ENCODE measurements at regions not wholly inside any gene's neighbourhood (a gene's known extent, or its start where the extent isn't known, plus 50 kb on each side); places are given as distances from the start of the nearest gene placed in this dataset.
A peak's percentile ranks its signal among the peaks of the same experiment; 100 is the strongest.
"Not testable (repeated sequence)": the region's sequence is repeated elsewhere in the genome, so short reads cannot be mapped to it uniquely, and the experiment has no call there.

DNA sequence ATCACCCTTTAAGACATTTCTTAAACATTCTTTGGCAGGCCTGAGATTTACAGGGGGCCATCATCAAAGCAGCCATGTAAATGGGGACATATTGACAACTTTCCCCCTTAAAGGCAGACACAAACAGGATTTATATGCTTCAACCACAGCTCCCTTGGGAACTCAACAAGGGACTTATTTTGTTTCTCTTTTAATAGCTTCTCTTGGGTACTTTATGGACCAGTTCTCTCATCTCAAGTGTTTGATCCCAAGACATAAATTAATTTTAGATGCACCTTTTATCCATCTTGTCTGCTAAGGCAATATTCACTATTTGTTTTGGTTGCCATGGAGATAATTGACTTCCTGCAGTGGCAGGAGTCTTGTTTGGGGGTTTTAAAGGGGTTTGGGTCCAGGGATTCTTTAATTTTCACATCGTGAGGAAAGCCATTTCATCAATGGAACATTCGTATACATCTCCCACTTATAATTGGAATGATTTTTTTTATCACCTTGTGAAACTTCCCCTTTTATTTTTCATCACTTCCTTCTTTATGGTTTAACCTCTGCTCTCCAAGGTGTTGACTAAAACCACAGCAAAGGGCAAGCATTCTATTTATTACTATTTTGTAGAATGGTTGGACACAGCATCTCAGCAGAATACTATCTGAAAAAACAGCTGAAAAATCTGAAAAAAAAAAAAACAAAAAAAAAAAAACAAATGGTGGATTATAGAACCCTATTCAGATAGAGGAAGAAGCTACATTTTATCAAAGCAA lies 726.0 kb downstream of the DIAPH3 start:
- ATAC-seq (ENCODE audit: low read depth in 2 of 2) (no peak), DNase-seq (no peak)
- peaks cover 0 to 4% (median 0%) of the 10 kb centered on the region in 3 donors for H3K4me1 Mint-ChIP-seq
- peaks cover 4 to 10% of the 10 kb centered on the region in 2 donors for H3K36me3 Mint-ChIP-seq
- no peak overlapping the region for H3K27ac Mint-ChIP-seq
- peaks cover 0 to 5% (median 5%) of the 10 kb centered on the region in 3 donors for H3K27me3 Mint-ChIP-seq
- no peak overlapping the region for H3K4me3 Mint-ChIP-seq
- H3K9me3 Mint-ChIP-seq, result peaks cover 20 to 44% (median 25%) of the 10 kb centered on the region in 7 donors

DNA sequence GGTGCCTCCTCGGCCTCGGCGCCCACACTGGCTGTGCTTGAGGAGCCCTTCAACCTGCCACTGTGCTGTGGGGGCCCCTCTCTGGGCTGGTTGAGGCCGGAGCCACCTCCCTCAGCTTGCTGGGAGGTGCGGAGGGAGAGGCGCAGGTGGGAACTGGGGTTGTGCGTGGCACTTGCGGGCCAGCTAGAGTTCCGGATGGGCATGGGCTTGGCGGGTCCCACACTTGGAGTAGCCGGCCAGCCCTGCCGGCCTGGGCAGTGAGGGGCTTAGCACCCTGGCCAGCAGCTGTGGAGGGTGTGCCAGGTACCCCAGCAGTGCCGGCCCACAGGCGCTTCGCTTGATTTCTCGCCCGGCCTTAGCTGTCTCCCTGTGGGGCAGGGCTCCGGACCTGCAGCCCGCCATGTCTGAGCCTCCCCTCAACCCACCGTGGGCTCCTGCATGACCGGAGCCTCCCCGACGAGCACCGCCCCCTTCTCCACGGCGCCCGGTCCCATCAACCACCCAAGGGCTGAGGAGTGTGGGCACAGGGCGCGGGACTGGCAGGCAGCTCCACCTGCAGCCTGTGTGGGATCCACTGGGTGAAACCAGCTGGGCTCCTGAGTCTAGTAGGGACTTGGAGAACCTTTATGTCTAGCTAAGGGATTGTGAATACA lies 723.8 kb downstream of the DIAPH3 start:
- peaks cover 0 to 8% (median 5%) of the 10 kb centered on the region in 3 donors for H3K27me3 Mint-ChIP-seq
- H3K36me3 Mint-ChIP-seq, result peaks cover 0 to 4% of the 10 kb centered on the region in 2 donors
- peaks cover 4 to 26% (median 9%) of the 10 kb centered on the region in 7 donors for H3K9me3 Mint-ChIP-seq
- DNase-seq (no peak), ATAC-seq (ENCODE audit: low read depth in 2 of 2) (no peak)
- H3K4me1 Mint-ChIP-seq, result peaks cover 0 to 4% (median 0%) of the 10 kb centered on the region in 3 donors
- no peak overlapping the region for H3K27ac Mint-ChIP-seq
- H3K4me3 Mint-ChIP-seq, result no peak overlapping the region

DNA sequence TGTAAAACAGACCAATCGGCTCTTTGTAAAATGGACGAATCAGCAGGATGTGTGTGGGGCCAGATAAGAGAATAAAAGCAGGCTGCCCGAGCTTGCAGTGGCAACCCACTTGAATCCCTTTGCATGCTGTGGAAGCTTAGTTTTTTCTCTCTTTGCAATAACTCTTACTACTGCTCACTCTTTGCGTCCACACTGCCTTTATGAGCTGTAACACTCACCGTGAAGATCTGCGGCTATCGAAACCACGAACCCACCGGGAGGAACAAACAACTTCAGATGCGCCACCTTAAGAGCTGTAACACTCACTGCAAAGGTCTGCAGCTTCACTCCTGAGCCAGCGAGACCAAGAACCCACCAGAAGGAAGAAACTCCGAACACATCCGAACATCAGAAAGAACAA lies 722.7 kb downstream of the DIAPH3 start:
- not testable (repeated sequence) for ATAC-seq (ENCODE audit: low read depth in 2 of 2); H3K27me3 Mint-ChIP-seq
- H3K4me3 Mint-ChIP-seq, result peak overlapping the region in 2 of 8 donors; percentile 33 to 38

DNA sequence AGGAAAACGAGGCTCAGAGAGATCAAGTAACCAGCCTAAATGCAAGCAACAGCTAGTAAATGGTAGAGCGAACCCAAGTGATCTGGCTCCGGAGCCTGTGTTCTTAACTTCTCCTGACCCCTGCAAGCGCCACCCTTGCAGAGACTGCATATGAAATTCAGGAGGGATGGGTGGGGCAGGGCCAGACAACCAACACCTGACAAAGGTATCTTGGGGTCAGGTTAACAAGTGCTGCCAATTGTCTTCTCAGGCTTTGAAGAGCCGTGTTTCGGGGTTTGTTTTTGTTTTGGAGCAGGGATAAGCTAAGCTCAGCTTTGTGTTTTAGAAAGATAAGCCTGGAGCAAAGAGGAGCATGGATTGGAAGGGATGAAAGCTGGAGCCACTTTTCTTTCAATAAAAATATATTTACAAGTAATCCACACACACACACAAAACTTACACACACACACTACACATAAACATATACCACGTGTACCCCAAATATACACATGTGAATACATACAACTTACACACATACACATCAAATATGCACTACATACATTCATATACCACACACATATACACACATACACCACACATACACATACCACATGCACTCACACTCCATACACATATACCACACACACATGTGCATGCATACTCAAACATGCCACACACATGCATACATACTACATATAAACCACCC lies 722.0 kb downstream of the DIAPH3 start:
- ATAC-seq (ENCODE audit: low read depth in 2 of 2) (no peak), DNase-seq (no peak)
- Mint-ChIP-seq H3K9me3 (peaks cover 0 to 18% (median 1%) of the 10 kb centered on the region in 7 donors), H3K27ac (no peak overlapping the region), H3K36me3 (no peaks in the 10 kb centered on the region), H3K27me3 (peaks cover 0 to 8% (median 5%) of the 10 kb centered on the region in 3 donors), H3K4me3 (peak overlapping the region in 1 of 8 donors; percentile 38), H3K4me1 (peaks cover 0 to 4% (median 0%) of the 10 kb centered on the region in 3 donors)

More for the DNA sequence above, 722.7 kb downstream of the DIAPH3 start:
- H3K36me3 Mint-ChIP-seq, H3K27ac Mint-ChIP-seq, H3K4me1 Mint-ChIP-seq, DNase-seq: not testable (repeated sequence)
- peaks cover 1 to 22% (median 7%) of the 10 kb centered on the region in 7 donors for H3K9me3 Mint-ChIP-seq

DNA sequence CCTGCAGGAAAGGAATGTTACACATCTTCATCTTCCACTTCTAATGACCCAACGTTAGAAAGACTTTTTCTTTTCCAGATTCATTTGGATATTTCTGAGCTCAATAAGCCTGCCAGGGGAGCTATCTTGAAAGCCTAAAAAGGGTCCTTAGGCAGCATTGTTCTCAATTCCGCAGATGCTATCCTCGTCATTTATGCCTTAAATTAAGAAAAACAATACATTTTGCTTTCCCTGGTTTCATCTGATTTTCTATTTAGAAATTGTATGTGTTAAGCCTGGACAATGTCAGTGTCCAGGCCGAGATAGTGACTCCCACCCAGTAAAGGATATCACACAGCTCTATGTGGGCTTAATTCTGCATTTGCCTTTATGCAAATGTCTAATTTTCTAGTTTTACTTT lies 721.3 kb downstream of the DIAPH3 start:
- no peak overlapping the region for H3K4me3 Mint-ChIP-seq
- ATAC-seq (ENCODE audit: low read depth in 2 of 2) (no peak), DNase-seq (no peak)
- peaks cover 0 to 8% (median 5%) of the 10 kb centered on the region in 3 donors for H3K27me3 Mint-ChIP-seq
- H3K4me1 Mint-ChIP-seq, result peaks cover 0 to 4% (median 0%) of the 10 kb centered on the region in 3 donors
- H3K36me3 Mint-ChIP-seq, result no peaks in the 10 kb centered on the region
- H3K9me3 Mint-ChIP-seq, result peaks cover 0 to 18% (median 1%) of the 10 kb centered on the region in 7 donors
- no peak overlapping the region for H3K27ac Mint-ChIP-seq

DNA sequence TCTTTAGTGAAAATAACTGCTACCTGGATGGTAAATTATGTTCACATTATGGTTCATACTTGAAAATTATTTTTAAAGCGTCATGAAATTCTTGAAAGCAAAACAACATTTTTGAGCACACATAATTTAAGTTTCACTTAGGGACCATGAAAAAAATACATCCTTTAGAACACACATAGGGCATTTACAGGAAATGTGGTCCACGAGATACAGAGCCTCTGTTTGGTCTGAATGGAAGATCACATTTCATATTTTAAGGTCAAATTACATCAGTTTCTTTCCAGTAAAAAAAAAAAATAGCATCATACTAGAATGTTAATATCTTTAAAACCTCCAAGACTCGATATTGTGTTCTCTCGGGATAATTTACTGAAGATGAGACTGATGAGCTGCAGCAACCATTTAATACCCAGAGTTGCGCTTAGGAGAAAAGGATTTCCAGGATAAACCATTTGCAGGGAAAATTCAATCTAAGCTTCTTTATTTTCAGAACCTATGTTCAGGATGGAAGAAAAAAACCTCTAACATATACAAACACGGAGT lies 720.7 kb downstream of the DIAPH3 start:
- H3K4me3 Mint-ChIP-seq, result no peak overlapping the region
- no peak for ATAC-seq (ENCODE audit: low read depth in 2 of 2)
- peaks cover 0 to 14% (median 1%) of the 10 kb centered on the region in 7 donors for H3K9me3 Mint-ChIP-seq
- H3K4me1 Mint-ChIP-seq, result peaks cover 0 to 4% (median 0%) of the 10 kb centered on the region in 3 donors
- DNase-seq, result no peak
- H3K27me3 Mint-ChIP-seq, result peaks cover 0 to 8% (median 5%) of the 10 kb centered on the region in 3 donors
- H3K27ac Mint-ChIP-seq, result no peak overlapping the region
- H3K36me3 Mint-ChIP-seq, result no peaks in the 10 kb centered on the region

DNA sequence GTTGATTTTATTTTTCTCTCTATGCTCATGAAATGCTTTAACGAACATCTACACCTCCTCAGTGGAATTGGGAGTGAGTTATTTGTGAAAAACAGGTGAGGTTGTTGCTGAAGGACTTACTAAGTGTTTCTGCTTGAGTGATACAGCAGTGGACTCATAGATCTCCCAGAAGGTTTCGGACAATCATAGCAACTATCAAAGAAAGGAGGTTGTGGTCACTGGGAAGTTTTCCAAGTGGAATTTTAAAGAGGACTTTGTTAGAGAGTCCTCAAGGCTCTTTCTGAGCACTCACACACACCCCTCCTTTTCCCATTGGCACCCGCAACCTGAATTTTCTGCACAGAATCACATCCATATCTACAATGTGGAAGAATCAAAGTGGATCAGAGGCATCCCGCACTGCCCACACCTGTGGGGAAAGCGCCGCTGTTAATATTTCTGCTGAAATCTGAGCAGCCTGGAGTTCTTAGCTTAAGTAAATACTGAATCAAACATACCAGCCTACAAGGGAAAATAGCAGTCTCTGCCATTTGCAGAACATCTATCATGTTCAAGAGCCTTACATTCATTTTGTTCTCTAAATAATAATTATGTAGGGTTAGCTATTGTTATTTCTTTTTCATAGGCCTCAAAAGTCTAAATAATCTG lies 719.4 kb downstream of the DIAPH3 start:
- peaks cover 0 to 8% (median 5%) of the 10 kb centered on the region in 3 donors for H3K27me3 Mint-ChIP-seq

DNA sequence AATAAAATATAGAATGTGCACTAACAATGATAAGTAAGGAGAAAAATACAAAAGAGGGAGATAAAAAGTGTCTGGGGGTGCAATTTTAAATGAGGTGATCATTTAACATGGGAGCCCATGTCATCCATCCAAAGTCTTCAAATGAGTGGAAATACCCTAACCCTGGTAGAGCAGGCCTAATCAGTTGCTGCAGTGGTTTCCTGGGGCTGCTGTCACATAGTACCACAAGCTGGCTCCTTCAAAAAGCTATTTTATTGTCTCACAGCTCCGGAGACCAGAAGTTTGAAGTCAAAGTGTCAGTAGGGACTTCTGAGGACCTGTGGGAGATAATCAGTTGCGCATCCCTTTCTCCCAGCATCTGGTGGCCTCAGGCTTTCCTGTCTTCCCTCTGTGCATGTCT lies 717.9 kb downstream of the DIAPH3 start:
- peaks cover 0 to 8% (median 5%) of the 10 kb centered on the region in 3 donors for H3K27me3 Mint-ChIP-seq
- H3K36me3 Mint-ChIP-seq, result no peaks in the 10 kb centered on the region
- no peak overlapping the region for H3K4me3 Mint-ChIP-seq
- H3K9me3 Mint-ChIP-seq, result peaks cover 0 to 7% (median 1%) of the 10 kb centered on the region in 7 donors
- peaks cover 0 to 4% (median 0%) of the 10 kb centered on the region in 3 donors for H3K4me1 Mint-ChIP-seq
- ATAC-seq (ENCODE audit: low read depth in 2 of 2), result no peak
- no peak for DNase-seq
- no peak overlapping the region for H3K27ac Mint-ChIP-seq

More for the DNA sequence above, 719.4 kb downstream of the DIAPH3 start:
- Mint-ChIP-seq H3K9me3 (peaks cover 0 to 7% (median 1%) of the 10 kb centered on the region in 7 donors), H3K4me1 (peaks cover 0 to 4% (median 0%) of the 10 kb centered on the region in 3 donors), H3K4me3 (no peak overlapping the region), H3K36me3 (no peaks in the 10 kb centered on the region), H3K27ac (no peak overlapping the region)
- ATAC-seq (ENCODE audit: low read depth in 2 of 2), result no peak
- no peak for DNase-seq

DNA sequence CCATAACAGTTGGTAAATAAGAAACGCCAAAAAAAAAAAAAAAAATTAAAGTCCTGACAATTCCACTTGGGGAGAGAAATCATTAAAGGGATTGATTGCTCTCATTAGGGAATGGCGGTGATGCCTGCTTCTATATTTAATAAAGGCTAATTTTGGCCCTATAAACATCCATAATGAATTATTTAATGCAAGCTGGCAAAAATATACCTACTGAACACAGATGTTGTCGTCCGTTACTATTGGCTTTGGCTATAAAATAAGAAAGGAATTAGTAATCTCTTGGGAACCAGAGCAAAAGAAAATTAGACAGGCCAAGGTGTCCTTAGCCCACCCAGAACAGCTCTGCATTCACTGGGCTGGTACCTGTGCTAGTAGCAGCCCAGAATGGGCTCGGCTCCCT lies 717.3 kb downstream of the DIAPH3 start:
- no peak for DNase-seq
- H3K9me3 Mint-ChIP-seq, result peaks cover 0 to 1% (median under 1%) of the 10 kb centered on the region in 7 donors
- ATAC-seq (ENCODE audit: low read depth in 2 of 2), result no peak
- peaks cover 0 to 8% (median under 1%) of the 10 kb centered on the region in 3 donors for H3K27me3 Mint-ChIP-seq
- no peak overlapping the region for H3K27ac Mint-ChIP-seq
- no peaks in the 10 kb centered on the region for H3K36me3 Mint-ChIP-seq
- H3K4me3 Mint-ChIP-seq, result no peak overlapping the region
- H3K4me1 Mint-ChIP-seq, result peaks cover 0 to under 1% (median 0%) of the 10 kb centered on the region in 3 donors

DNA sequence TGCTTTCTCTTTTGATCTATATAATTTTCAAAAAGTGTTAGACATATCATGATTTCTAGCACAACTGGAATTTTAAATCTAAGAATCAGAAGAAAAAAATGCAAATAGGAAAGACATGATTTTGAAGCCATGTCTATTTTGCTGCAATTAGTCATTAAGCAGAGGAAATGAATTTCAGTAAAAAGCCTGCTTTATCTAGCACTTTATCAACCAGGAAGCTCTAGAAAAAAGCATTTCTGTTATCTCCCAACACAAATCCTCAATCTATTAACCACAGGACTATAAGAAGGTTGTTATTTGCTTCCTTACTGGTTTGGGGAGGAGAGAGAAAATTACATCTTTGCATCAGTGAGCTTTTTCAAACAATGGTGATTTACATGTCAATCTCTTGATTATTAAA lies 716.7 kb downstream of the DIAPH3 start:
- no peak overlapping the region for H3K27ac Mint-ChIP-seq
- no peaks in the 10 kb centered on the region for H3K36me3 Mint-ChIP-seq
- DNase-seq (no peak), ATAC-seq (ENCODE audit: low read depth in 2 of 2) (no peak)
- no peaks in the 10 kb centered on the region for H3K9me3 Mint-ChIP-seq
- H3K4me3 Mint-ChIP-seq, result no peak overlapping the region
- no peaks in the 10 kb centered on the region for H3K4me1 Mint-ChIP-seq
- H3K27me3 Mint-ChIP-seq, result peaks cover 0 to 6% (median 0%) of the 10 kb centered on the region in 3 donors

DNA sequence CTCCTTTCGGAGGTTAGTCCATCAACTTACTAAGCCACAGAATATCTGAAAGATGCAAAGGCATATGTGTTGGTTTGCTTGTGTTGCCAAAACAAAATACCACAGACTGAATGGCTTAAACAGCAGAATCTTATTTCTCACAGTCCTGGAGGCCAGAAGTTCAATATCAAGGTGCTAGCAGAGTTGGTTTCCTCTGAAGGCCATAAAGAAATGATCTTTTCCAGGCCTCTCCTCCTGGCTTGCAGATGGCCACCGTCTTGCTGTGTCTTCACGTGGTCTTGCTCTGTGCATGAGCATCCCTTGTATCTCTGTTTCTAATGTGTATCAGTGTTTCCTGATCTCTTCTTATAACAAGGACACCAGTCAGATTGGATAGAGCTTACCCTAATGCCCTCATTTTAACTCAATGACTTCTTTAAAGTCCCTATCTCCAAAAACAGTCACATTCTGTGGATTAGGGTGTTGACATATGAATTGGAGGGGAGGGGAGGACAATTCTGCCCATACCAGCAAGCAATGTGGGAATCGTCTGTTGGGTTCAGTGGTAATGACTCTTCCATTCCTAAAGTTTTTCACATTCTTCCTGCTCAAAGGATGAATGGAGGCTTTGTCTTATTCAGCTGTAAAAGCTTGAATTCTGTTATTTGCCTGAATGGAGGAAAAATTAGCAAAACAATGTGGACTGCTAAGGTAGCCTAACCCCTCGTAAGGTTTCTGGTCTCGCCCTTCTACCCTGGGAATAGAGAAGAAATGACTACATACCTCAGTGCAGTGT lies 715.7 kb downstream of the DIAPH3 start:
- no peaks in the 10 kb centered on the region for H3K9me3 Mint-ChIP-seq
- H3K4me3 Mint-ChIP-seq, result no peak overlapping the region
- peaks cover 0 to 4% (median 0%) of the 10 kb centered on the region in 3 donors for H3K27me3 Mint-ChIP-seq
- no peaks in the 10 kb centered on the region for H3K4me1 Mint-ChIP-seq
- no peak for DNase-seq
- ATAC-seq (ENCODE audit: low read depth in 2 of 2), result no peak
- no peak overlapping the region for H3K27ac Mint-ChIP-seq
- H3K36me3 Mint-ChIP-seq, result no peaks in the 10 kb centered on the region

DNA sequence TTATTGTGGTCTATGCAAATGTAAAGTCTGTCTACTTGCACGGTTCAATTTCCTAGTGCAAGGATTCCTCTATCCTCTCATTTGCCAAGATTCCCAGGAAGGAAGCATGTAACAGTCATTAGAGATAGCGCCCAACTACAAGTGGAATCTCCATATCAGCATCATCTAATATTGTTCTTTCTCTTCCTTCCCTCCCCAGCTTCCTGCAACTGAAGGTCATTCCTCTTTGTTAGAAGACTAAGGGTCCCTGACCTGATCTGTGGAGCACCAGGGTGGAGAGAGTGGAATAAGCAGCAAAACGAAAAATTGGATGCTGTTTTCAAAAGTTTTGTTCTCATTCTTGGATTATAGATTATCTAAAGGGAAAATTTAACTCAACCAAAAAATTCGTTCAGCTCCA lies 714.0 kb downstream of the DIAPH3 start:
- no peaks in the 10 kb centered on the region for H3K4me1 Mint-ChIP-seq
- H3K4me3 Mint-ChIP-seq, result no peak overlapping the region
- no peak for DNase-seq
- H3K27ac Mint-ChIP-seq, result no peak overlapping the region
- no peaks in the 10 kb centered on the region for H3K36me3 Mint-ChIP-seq
- no peaks in the 10 kb centered on the region for H3K9me3 Mint-ChIP-seq
- H3K27me3 Mint-ChIP-seq, result no peaks in the 10 kb centered on the region
- ATAC-seq (ENCODE audit: low read depth in 2 of 2), result no peak

Measured in naive B cell (primary cell).